GM23338 (cell line): ENCODE measurements at regions not wholly inside any gene's neighbourhood (a gene's known extent, or its start where the extent isn't known, plus 50 kb on each side); places are given as distances from the start of the nearest gene placed in this dataset.

Source experiments
- ATAC-seq: fragments of 200-7000 bp; cut with Tn5 transposase; 3 replicates; pipeline ENCODE4 v1.9.1; 2020
- DNase-seq: peaks from one replicate; pipeline ENCODE4 v3.0.0-alpha.2; 2015; ENCODE audit warnings: low spot score
- H2AFZ ChIP-seq: fragments of 200-600 bp; sonication (generic); 2 replicates; pipeline ENCODE4 v1.8.0; 2016; ENCODE audit warnings: antibody characterized with exemption, mild to moderate bottlenecking, moderate library complexity
- H3F3A ChIP-seq: fragments of 200-600 bp; sonication (generic); replicated peaks from 2 replicates; pipeline ENCODE4 v1.8.0; 2017; ENCODE audit warnings: antibody characterized with exemption, mixed run types, low read depth
- H3K27ac ChIP-seq: fragments of 200-600 bp; sonication (generic); 2 replicates; pipeline ENCODE4 v1.6.1; 2016; ENCODE audit warnings: low read depth
- H3K27me3 ChIP-seq: fragments of 200-600 bp; sonication (generic); 2 replicates; pipeline ENCODE4 v1.8.0; 2016; ENCODE audit warnings: mild to moderate bottlenecking, mixed run types, moderate library complexity; ENCODE audit not compliant: insufficient read depth
- H3K36me3 ChIP-seq: fragments of 200-600 bp; sonication (generic); 2 replicates; pipeline ENCODE4 v1.8.0; 2016; ENCODE audit warnings: mild to moderate bottlenecking; ENCODE audit not compliant: insufficient read depth
- H3K4me1 ChIP-seq: fragments of 200-600 bp; sonication (generic); 2 replicates; pipeline ENCODE4 v1.8.0; 2016; ENCODE audit warnings: mild to moderate bottlenecking, moderate library complexity; ENCODE audit not compliant: insufficient read depth
- H3K4me2 ChIP-seq: fragments of 200-600 bp; sonication (generic); 2 replicates; pipeline ENCODE4 v1.7.1; 2017; ENCODE audit warnings: mixed run types
- H3K4me3 ChIP-seq: fragments of 200-600 bp; sonication (generic); 2 replicates; pipeline ENCODE4 v1.6.1; 2016; ENCODE audit warnings: mixed run types
- H3K79me2 ChIP-seq: fragments of 200-600 bp; sonication (generic); replicated peaks from 2 replicates; pipeline ENCODE4 v1.8.0; 2017; ENCODE audit warnings: mild to moderate bottlenecking; ENCODE audit not compliant: insufficient read depth
- H3K9me2 ChIP-seq: fragments of 200-600 bp; sonication (generic); 2 replicates; pipeline ENCODE4 v1.8.0; 2017; ENCODE audit not compliant: insufficient read depth
- H4K20me1 ChIP-seq: fragments of 200-600 bp; sonication (generic); replicated peaks from 2 replicates; pipeline ENCODE4 v1.8.0; 2017; ENCODE audit warnings: mild to moderate bottlenecking; ENCODE audit not compliant: insufficient read depth
- H3K27ac Mint-ChIP-seq: 2 replicates; pipeline ENCODE4 v1.8.0; 2020; ENCODE audit warnings: inconsistent platforms, mild to moderate bottlenecking, moderate library complexity, mixed read lengths
- H3K27me3 Mint-ChIP-seq: 3 replicates; pipeline ENCODE4 v1.8.0; 2022; ENCODE audit warnings: low read depth, mild to moderate bottlenecking, moderate library complexity, mixed read lengths, inconsistent platforms; ENCODE audit not compliant: insufficient read depth, poor library complexity
- H3K36me3 Mint-ChIP-seq: 3 replicates; pipeline ENCODE4 v1.8.0; 2021; ENCODE audit warnings: low read depth, mild to moderate bottlenecking, inconsistent platforms, moderate library complexity, mixed read lengths
- H3K4me1 Mint-ChIP-seq: 3 replicates; pipeline ENCODE4 v1.8.0; 2020; ENCODE audit warnings: mild to moderate bottlenecking, inconsistent platforms, mixed read lengths
- H3K4me3 Mint-ChIP-seq: 3 replicates; pipeline ENCODE4 v1.8.0; 2021; ENCODE audit warnings: moderate library complexity, mild to moderate bottlenecking, inconsistent platforms, mixed read lengths
- H3K9me3 Mint-ChIP-seq: 3 replicates; pipeline ENCODE4 v1.8.0; 2020; ENCODE audit warnings: moderate library complexity, mild to moderate bottlenecking, inconsistent platforms, mixed read lengths
- CREB1 ChIP-seq: fragments of 250-450 bp; sonication (Bioruptor Pico); IDR thresholded peaks from 2 replicates; pipeline ENCODE4 v1.5.0; 2020; ENCODE audit warnings: low read depth, mild to moderate bottlenecking, moderate library complexity
- ETS1 ChIP-seq: IDR thresholded peaks from 2 replicates; pipeline ENCODE4 v1.6.1; 2016; ENCODE audit warnings: antibody characterized with exemption
- EZH2 ChIP-seq: fragments of 200-600 bp; sonication (generic); IDR thresholded peaks from one replicate; pipeline ENCODE4 v1.8.0; 2017; ENCODE audit warnings: antibody characterized with exemption, mild to moderate bottlenecking, low read depth; ENCODE audit not compliant: unreplicated experiment
- JUNB ChIP-seq: IDR thresholded peaks from one replicate; pipeline ENCODE4 v1.6.1; 2016; ENCODE audit warnings: antibody characterized with exemption; ENCODE audit not compliant: unreplicated experiment
- NANOG ChIP-seq: IDR thresholded peaks from 2 replicates; pipeline ENCODE4 v1.6.1; 2016; ENCODE audit warnings: antibody characterized with exemption, borderline replicate concordance
- POLR2AphosphoS5 ChIP-seq: IDR thresholded peaks from 2 replicates; pipeline ENCODE4 v1.6.1; 2016; ENCODE audit warnings: antibody characterized with exemption, low read depth
- REST ChIP-seq: IDR thresholded peaks from one replicate; pipeline ENCODE4 v1.6.1; 2018; ENCODE audit warnings: antibody characterized with exemption; ENCODE audit not compliant: unreplicated experiment
- ZNF114 ChIP-seq: fragments of 250-450 bp; sonication (Bioruptor Pico); IDR thresholded peaks from 2 replicates; pipeline ENCODE4 v1.5.0; 2020; ENCODE audit warnings: mild to moderate bottlenecking, moderate library complexity
- ZNF462 ChIP-seq: fragments of 250-450 bp; sonication (Bioruptor Pico); IDR thresholded peaks from 2 replicates; pipeline ENCODE4 v1.5.0; 2020; ENCODE audit warnings: mild to moderate bottlenecking, moderate library complexity

GRCh38 chr3:66912306-66912705 lies 85.8 kb upstream of the KBTBD8 start (continued):
- TF ChIP-seq REST (no peak), POLR2AphosphoS5 (no peak), EZH2 (no peak), CREB1 (no peak), ETS1 (no peak), NANOG (no peak), ZNF114 (CRISPR knock-in tag) (no peak)

- TF ChIP-seq REST (no peak), JUNB (no peak), ZNF462 (no peak), POLR2AphosphoS5 (no peak), NANOG (no peak)
Measured at GRCh38 chr3:66922058-66922457, 76.0 kb upstream of the KBTBD8 start.

More at GRCh38 chr3:66922058-66922457, 76.0 kb upstream of the KBTBD8 start:
- no peak overlapping the region for H3K4me3 Mint-ChIP-seq
- Histone ChIP-seq H3K9me2 (no peaks in the 10 kb centered on the region), H2AFZ (0 out of 2 replicates have a peak overlapping the region, but pooled peaks have one; percentile 70), H3K27ac (no peak overlapping the region), H3K4me3 (no peak overlapping the region), H3K27me3 (no peaks in the 10 kb centered on the region), H3K4me1 (peaks cover 4% of the 10 kb centered on the region), H3K36me3 (no peaks in the 10 kb centered on the region), H3K79me2 (no peaks in the 10 kb centered on the region), H3K4me2 (no peak overlapping the region), H3F3A (no peaks in the 10 kb centered on the region), H4K20me1 (no peaks in the 10 kb centered on the region)
- H3K9me3 Mint-ChIP-seq, result no peaks in the 10 kb centered on the region; the same call in 1 of the 3 replicates
- ATAC-seq (no peak), DNase-seq (no peak)
- peaks cover 15% of the 10 kb centered on the region for H3K4me1 Mint-ChIP-seq
- H3K27me3 Mint-ChIP-seq, result peaks cover 11% of the 10 kb centered on the region
- H3K36me3 Mint-ChIP-seq, result no peaks in the 10 kb centered on the region
- H3K27ac Mint-ChIP-seq, result no peak overlapping the region
